ENCODE measurements at regions not wholly inside any gene's neighbourhood (a gene's known extent, or its start where the extent isn't known, plus 50 kb on each side); places are given as distances from the start of the nearest gene placed in this dataset.

DNA sequence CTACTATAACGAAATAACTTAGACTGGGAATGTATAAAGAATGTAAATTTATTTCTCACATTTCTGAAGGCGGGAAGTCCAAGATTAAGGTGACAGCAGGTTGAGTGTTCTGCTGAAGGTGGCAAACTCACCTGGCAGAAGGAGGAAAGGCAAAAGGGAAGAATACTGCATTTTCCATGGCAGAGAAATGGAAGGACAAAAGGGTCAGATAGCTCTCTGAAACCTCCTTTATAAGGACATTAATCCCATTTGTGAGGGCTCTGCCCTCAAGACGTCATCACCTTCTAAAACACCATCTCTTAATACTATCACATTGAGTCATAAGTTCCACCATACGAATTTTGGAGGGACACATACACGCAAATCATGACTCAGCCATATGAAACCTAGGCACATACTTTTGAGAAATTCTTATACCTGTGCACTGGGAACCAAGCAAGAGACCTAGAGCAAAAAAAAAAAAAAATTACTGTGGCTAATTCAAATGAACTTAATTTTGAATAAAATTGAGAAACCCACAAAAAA lies 1669.3 kb upstream of the FLRT2 start:
- in situ Hi-C loops (cut with MboI): no loop called here
- 26 to 30% methylated on average over 5 of the region's 5 CpGs for WGBS, 2 experiments (ENCODE audit: low coverage in 1 of 2, low lambda C conversion rate in 2 of 2, missing lambda C conversion rate in 2 of 2)
- no peaks in the 10 kb centered on the region for H3K4me1 ChIP-seq (ENCODE audit: insufficient read depth)

GRCh38 chr14:83863042-83863774 lies 1666.7 kb upstream of the FLRT2 start:
- Histone ChIP-seq H3K9me3 (ENCODE audit: low read depth) (no peaks in the 10 kb centered on the region), H3K27me3 (replicated peaks; ENCODE audit: insufficient read depth) (no peaks in the 10 kb centered on the region), H3K36me3 (ENCODE audit: low read depth) (no peaks in the 10 kb centered on the region), H3K4me1 (ENCODE audit: insufficient read depth) (no peaks in the 10 kb centered on the region), H3K27ac (no peak overlapping the region), H3K9ac (no peak overlapping the region), H3K9me2 (ENCODE audit: insufficient read depth) (no peaks in the 10 kb centered on the region), H3K4me2 (ENCODE audit: unreplicated experiment) (no peak overlapping the region), H3K4me3 (no peak overlapping the region), H3K79me2 (ENCODE audit: insufficient read depth) (no peaks in the 10 kb centered on the region), H4K20me1 (ENCODE audit: insufficient read depth) (no peaks in the 10 kb centered on the region), H3F3A (ENCODE audit: insufficient read depth) (no peaks in the 10 kb centered on the region), H2AFZ (no peak overlapping the region)
- TF ChIP-seq EZH2 (IDR thresholded peaks at IDR 0.05; ENCODE audit: insufficient read depth, poor library complexity, severe bottlenecking) (no peak), EZH2phosphoT487 (IDR thresholded peaks at IDR 0.05; ENCODE audit: insufficient read depth, low read depth) (no peak)
- DNase-seq: no peak
- 19 to 24% methylated on average over 3 of the region's 3 CpGs for WGBS, 2 experiments (ENCODE audit: low coverage in 1 of 2, low lambda C conversion rate in 2 of 2, missing lambda C conversion rate in 2 of 2)
- in situ Hi-C loops (cut with MboI): no loop called here

More for the DNA sequence above, 1669.3 kb upstream of the FLRT2 start:
- no peaks in the 10 kb centered on the region for H3K36me3 ChIP-seq (ENCODE audit: low read depth)
- H3K4me2 ChIP-seq (ENCODE audit: unreplicated experiment): no peak overlapping the region
- H3K4me3 ChIP-seq: no peak overlapping the region
- no peaks in the 10 kb centered on the region for H3K9me2 ChIP-seq (ENCODE audit: insufficient read depth)
- no peaks in the 10 kb centered on the region for H3K27me3 ChIP-seq (replicated peaks; ENCODE audit: insufficient read depth)
- no peaks in the 10 kb centered on the region for H3K9me3 ChIP-seq (ENCODE audit: low read depth)
- H4K20me1 ChIP-seq (ENCODE audit: insufficient read depth): no peaks in the 10 kb centered on the region
- H3K9ac ChIP-seq: no peak overlapping the region
- H3K79me2 ChIP-seq (ENCODE audit: insufficient read depth): no peaks in the 10 kb centered on the region
- no peaks in the 10 kb centered on the region for H3F3A ChIP-seq (ENCODE audit: insufficient read depth)
- no peak overlapping the region for H2AFZ ChIP-seq
- TF ChIP-seq EZH2phosphoT487 (IDR thresholded peaks at IDR 0.05; ENCODE audit: insufficient read depth, low read depth) (no peak), EZH2 (IDR thresholded peaks at IDR 0.05; ENCODE audit: insufficient read depth, poor library complexity, severe bottlenecking) (no peak)
- no peak overlapping the region for H3K27ac ChIP-seq
- no peak for DNase-seq

DNA sequence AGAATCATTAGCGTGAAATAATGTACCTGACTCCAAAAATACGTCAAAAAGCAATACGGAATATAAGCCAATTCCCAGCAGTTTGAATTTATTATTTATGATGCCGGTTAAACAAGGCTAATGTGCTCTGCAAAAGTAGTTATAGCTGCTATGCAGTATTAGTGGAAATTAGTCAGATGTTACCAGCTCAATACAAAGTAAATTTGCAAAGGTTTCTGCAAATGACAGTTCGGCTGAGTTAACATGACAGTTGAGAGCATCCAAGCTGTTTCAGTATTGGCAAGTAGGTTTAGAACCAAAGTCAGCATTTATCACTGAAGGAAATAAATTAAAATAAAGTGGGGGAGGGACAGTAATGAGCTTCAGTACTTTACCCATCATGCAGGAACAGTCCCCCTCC lies 1665.8 kb upstream of the FLRT2 start:
- no peak overlapping the region for H3K4me2 ChIP-seq (ENCODE audit: unreplicated experiment)
- no peaks in the 10 kb centered on the region for H4K20me1 ChIP-seq (ENCODE audit: insufficient read depth)
- in situ Hi-C loops (cut with MboI): no loop called here
- no peak for DNase-seq
- no peak overlapping the region for H3K4me3 ChIP-seq
- H3K79me2 ChIP-seq (ENCODE audit: insufficient read depth): no peaks in the 10 kb centered on the region
- no peaks in the 10 kb centered on the region for H3K27me3 ChIP-seq (replicated peaks; ENCODE audit: insufficient read depth)
- no peaks in the 10 kb centered on the region for H3F3A ChIP-seq (ENCODE audit: insufficient read depth)
- no peak overlapping the region for H3K27ac ChIP-seq
- no peaks in the 10 kb centered on the region for H3K36me3 ChIP-seq (ENCODE audit: low read depth)
- no peak overlapping the region for H3K9ac ChIP-seq
- no peak overlapping the region for H2AFZ ChIP-seq
- no peaks in the 10 kb centered on the region for H3K4me1 ChIP-seq (ENCODE audit: insufficient read depth)
- no peaks in the 10 kb centered on the region for H3K9me2 ChIP-seq (ENCODE audit: insufficient read depth)
- H3K9me3 ChIP-seq (ENCODE audit: low read depth): no peaks in the 10 kb centered on the region
- WGBS, 2 experiments (ENCODE audit: low coverage in 1 of 2, low lambda C conversion rate in 2 of 2, missing lambda C conversion rate in 2 of 2): 42 to 54% methylated on average over 5 of the region's 5 CpGs
- no peak for TF ChIP-seq EZH2 (IDR thresholded peaks at IDR 0.05; ENCODE audit: insufficient read depth, poor library complexity, severe bottlenecking)
- TF ChIP-seq EZH2phosphoT487 (IDR thresholded peaks at IDR 0.05; ENCODE audit: insufficient read depth, low read depth): no peak

DNA sequence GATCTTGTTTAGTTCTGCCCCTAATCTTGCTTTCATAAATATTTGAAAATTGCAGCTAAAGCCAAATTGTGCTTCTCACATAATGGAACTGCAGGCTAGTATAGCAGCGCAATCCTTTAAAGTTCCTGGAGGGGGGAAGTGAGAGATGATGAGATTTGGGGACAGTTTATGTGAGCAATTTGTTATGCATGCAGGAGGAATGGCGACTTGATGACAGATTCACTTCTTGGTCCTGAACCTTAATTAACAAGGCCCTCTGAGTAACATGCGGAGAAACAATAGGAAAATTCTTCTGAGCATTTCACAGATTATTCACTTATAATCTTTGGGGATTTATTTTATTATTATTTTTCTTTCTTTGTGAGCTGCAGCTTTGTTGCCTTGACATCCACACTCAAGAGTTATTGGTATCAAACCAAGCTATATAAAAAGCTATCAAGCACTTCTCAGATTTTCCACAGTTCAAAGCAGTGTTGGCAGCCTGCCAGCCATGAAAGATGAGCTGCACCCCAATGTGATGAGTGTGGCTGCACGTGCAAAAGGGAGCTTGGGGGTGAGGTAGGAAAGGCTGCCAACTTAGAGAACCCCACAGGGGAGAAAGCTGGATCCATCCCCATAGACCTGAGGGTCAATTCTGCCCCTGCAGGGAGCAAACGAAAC lies 1662.2 kb upstream of the FLRT2 start:
- Histone ChIP-seq H3K9ac (no peak overlapping the region), H3K9me3 (ENCODE audit: low read depth) (no peaks in the 10 kb centered on the region), H3K79me2 (ENCODE audit: insufficient read depth) (no peaks in the 10 kb centered on the region), H3K4me2 (ENCODE audit: unreplicated experiment) (no peak overlapping the region), H3K9me2 (ENCODE audit: insufficient read depth) (no peaks in the 10 kb centered on the region), H3F3A (ENCODE audit: insufficient read depth) (no peaks in the 10 kb centered on the region), H3K36me3 (ENCODE audit: low read depth) (no peaks in the 10 kb centered on the region), H2AFZ (no peak overlapping the region), H3K27ac (no peak overlapping the region), H3K27me3 (replicated peaks; ENCODE audit: insufficient read depth) (no peaks in the 10 kb centered on the region), H4K20me1 (ENCODE audit: insufficient read depth) (no peaks in the 10 kb centered on the region), H3K4me3 (no peak overlapping the region), H3K4me1 (ENCODE audit: insufficient read depth) (no peaks in the 10 kb centered on the region)
- in situ Hi-C loops (cut with MboI): no loop called here
- no peak for TF ChIP-seq EZH2phosphoT487 (IDR thresholded peaks at IDR 0.05; ENCODE audit: insufficient read depth, low read depth)
- no peak for TF ChIP-seq EZH2 (IDR thresholded peaks at IDR 0.05; ENCODE audit: insufficient read depth, poor library complexity, severe bottlenecking)
- 24 to 28% methylated on average over 5 of the region's 5 CpGs for WGBS, 2 experiments (ENCODE audit: low coverage in 1 of 2, low lambda C conversion rate in 2 of 2, missing lambda C conversion rate in 2 of 2)
- no peak for DNase-seq
